SK-N-MC (cell line): ENCODE measurements at regions not wholly inside any gene's neighbourhood (a gene's known extent, or its start where the extent isn't known, plus 50 kb on each side); places are given as distances from the start of the nearest gene placed in this dataset.

Experiments used
- DNase-seq: peaks from one replicate; pipeline ENCODE4 v3.0.0-alpha.2; 2011; ENCODE audit warnings: low read depth, low spot score
- H3K27ac ChIP-seq: fragments of 200-600 bp; sonication (generic); 2 replicates; pipeline ENCODE4 v1.5.1; 2016; ENCODE audit warnings: mixed run types
- H3K36me3 ChIP-seq: fragments of 200-600 bp; sonication (generic); 2 replicates; pipeline ENCODE4 v1.6.1; 2017; ENCODE audit warnings: antibody characterized with exemption, low read length, mixed read lengths; ENCODE audit not compliant: insufficient read depth
- H3K4me3 ChIP-seq: fragments of 200-600 bp; sonication (generic); 2 replicates; pipeline ENCODE4 v1.5.1; 2016
- H3K9ac ChIP-seq: fragments of 200-600 bp; sonication (generic); 2 replicates; pipeline ENCODE4 v1.8.0; 2017; ENCODE audit warnings: mixed run types, mixed read lengths; ENCODE audit not compliant: insufficient read length
- H3K9me3 ChIP-seq: fragments of 200-600 bp; sonication (generic); 2 replicates; pipeline ENCODE4 v1.6.1; 2017; ENCODE audit warnings: low read depth, mild to moderate bottlenecking, antibody characterized with exemption, low read length, moderate library complexity, mixed read lengths
- EZH2 ChIP-seq: fragments of 200-600 bp; sonication (generic); IDR thresholded peaks from one replicate; pipeline ENCODE4 v1.6.1; 2017; ENCODE audit warnings: antibody characterized with exemption
- FOXP2 ChIP-seq: optimal IDR thresholded peaks from 2 replicates; pipeline ENCODE3; 2011; ENCODE audit warnings: mild to moderate bottlenecking, moderate library complexity; ENCODE audit not compliant: insufficient read depth; ENCODE audit errors: extremely low read length, control extremely low read depth
- POLR2AphosphoS5 ChIP-seq: IDR thresholded peaks from 2 replicates; pipeline ENCODE4 v1.6.1; 2012; ENCODE audit warnings: mild to moderate bottlenecking, low read depth, low read length, borderline replicate concordance

DNA sequence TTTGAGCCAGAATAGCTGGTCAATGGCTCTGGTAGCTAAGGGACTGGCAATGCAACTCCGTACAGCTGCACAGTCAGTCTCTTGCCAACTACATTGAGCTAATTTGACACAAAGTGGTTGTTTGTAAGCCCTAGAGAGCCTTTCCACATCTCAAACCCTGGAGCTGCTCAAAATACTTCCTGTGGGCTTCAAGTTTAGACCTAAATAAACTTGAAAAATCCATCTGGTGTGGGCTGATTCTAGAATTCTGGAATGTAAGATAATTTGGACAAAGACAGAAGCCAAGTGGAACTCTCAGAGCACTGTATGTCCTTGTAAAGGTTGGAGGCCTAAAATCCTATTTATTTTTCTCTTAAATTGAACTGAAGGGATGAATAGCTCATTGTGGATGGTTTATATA is 380.8 kb downstream of the SPRY1 start:
- TF ChIP-seq POLR2AphosphoS5, result no peak
- TF ChIP-seq FOXP2, result no peak
- TF ChIP-seq EZH2, result no peak
- H3K9me3 ChIP-seq, result no peaks in the 10 kb centered on the region
- no peaks in the 10 kb centered on the region for H3K36me3 ChIP-seq
- H3K9ac ChIP-seq, result no peak overlapping the region
- H3K4me3 ChIP-seq, result no peak overlapping the region
- DNase-seq, result no peak
- H3K27ac ChIP-seq, result no peak overlapping the region

DNA sequence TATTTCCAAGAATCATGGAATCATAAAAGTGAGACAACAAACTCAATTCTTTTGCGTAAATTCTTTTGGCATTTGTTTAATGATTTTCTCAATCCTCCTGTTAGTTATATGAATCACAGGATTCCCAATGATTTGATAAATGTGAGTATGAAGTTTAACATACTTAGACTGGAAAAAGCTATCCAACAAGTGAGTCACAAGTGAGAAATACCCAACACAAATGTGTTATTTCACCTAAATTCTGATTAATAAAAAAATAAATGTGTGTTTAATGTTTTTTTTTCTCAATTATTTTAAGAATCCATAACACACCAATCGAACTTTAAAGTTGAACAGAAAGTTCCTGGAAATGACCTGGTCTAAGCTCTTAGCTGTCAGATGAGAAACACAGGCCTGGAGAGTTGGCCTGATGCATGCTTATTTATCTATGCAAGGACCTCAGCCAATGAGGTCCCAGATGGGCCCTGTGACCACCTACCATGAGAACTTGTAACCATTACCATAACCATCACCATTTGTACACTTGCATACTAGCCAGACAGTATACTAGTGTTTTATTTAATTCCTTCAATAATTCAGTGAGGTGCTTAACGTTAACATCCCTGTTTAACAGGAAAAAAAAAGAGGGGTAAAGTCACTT is 386.7 kb downstream of the SPRY1 start:
- H3K27ac ChIP-seq, result no peak overlapping the region
- DNase-seq, result no peak
- no peaks in the 10 kb centered on the region for H3K9me3 ChIP-seq
- H3K4me3 ChIP-seq, result no peak overlapping the region
- no peaks in the 10 kb centered on the region for H3K36me3 ChIP-seq
- TF ChIP-seq POLR2AphosphoS5 (no peak), FOXP2 (no peak), EZH2 (no peak)
- no peak overlapping the region for H3K9ac ChIP-seq

DNA sequence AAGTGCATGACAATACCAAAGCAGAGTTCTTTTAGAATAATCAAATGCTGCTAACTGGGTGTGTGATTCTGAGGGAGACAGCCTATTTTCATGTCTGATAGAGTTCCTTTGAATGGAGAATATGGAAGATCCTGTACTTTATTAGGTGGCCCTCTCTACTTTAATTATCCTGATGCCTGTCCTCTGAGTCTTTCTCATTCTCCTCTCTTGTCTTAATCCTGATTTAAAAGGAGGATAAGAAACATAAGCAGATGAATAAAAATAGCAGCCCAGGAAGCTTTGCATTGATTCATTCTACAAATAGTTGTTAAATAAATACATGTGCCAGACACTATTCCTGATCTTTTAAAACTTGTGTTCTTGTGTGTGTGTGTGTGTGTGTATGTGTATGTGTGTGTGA is 387.3 kb downstream of the SPRY1 start:
- TF ChIP-seq EZH2, result no peak
- no peak for TF ChIP-seq POLR2AphosphoS5
- no peak for TF ChIP-seq FOXP2
- Histone ChIP-seq H3K9ac (no peak overlapping the region), H3K27ac (no peak overlapping the region), H3K9me3 (no peaks in the 10 kb centered on the region), H3K4me3 (no peak overlapping the region), H3K36me3 (no peaks in the 10 kb centered on the region)
- DNase-seq, result no peak

DNA sequence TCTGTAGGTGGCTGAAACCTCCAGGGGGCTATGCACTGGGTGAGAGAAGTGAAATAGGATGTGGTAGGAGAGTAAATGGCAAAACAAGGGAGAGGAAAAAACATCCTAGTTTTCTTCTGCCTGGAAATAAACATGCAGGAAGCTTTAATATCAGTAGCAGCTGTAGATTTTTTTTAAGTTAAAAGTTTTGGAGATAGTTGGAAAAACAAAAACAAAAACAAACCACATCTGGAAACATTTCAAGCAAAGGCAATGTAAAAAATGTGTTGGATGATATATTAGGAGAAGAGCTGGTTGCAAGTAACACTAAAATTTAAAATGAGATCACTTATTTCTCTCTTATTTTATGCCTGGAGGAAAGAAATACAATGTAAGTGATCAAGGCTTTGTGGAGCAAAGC is 388.0 kb downstream of the SPRY1 start:
- no peaks in the 10 kb centered on the region for H3K36me3 ChIP-seq
- no peak for DNase-seq
- no peaks in the 10 kb centered on the region for H3K9me3 ChIP-seq
- no peak overlapping the region for H3K4me3 ChIP-seq
- TF ChIP-seq POLR2AphosphoS5, result no peak
- no peak for TF ChIP-seq FOXP2
- no peak for TF ChIP-seq EZH2
- H3K9ac ChIP-seq, result no peak overlapping the region
- H3K27ac ChIP-seq, result no peak overlapping the region

DNA sequence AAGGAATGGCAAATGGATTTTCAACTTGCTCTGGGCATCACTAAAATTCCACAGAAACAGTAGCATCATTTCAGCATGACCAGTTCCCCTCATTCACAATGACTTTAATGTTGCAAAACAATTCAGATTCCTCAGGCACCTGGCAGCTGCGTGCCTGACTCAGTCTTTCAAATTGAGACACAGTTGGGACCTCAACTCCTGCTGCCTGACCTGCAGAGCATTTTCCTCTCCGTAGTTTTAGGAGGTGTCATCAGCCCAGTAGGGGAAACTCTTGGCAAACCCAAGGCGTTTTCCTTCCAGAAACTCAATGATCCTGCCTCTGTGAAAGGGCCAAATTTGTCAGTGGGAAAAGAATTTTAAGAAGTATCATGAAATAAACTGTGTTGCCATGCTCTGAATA is 388.9 kb downstream of the SPRY1 start:
- Histone ChIP-seq H3K9me3 (no peaks in the 10 kb centered on the region), H3K4me3 (no peak overlapping the region), H3K36me3 (no peaks in the 10 kb centered on the region), H3K9ac (no peak overlapping the region), H3K27ac (no peak overlapping the region)
- DNase-seq, result no peak
- TF ChIP-seq POLR2AphosphoS5, result no peak

DNA sequence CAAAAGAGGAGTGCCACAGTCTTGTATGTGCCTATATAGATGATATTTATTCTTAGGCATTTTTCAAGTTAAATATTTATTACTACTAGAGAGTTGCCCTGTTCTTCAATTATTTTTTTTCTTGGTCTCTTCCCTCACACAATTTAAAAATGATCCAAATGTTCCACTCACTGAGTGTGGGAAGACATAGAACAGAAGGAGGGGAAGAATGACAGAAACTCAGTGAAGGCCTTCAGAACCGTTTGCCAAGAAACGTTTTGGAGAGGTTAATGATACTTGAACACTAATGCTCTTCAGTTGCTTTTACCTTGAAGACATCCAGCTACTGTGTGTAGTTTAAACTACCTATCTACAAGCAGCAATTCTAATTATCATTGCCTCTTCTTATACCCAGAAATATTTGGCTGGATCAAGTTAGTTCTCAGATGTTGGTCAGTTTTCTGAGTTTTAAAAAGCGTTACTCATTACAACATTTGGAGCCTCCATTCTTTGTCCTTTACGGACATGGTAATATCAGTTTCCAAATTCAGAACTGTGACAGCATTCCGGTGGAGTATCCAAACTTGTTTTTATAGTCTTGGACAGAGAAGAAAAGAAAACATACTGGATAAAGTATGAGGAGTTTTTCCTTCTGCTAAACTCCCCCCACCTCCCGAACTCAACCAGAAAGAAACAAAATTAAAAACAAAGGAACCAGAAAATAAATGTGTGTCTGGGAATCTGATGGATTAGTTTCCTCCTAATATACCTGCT is 389.7 kb downstream of the SPRY1 start:
- H3K9ac ChIP-seq, result no peak overlapping the region
- no peak for DNase-seq
- no peak overlapping the region for H3K4me3 ChIP-seq
- H3K36me3 ChIP-seq, result no peaks in the 10 kb centered on the region
- TF ChIP-seq EZH2 (no peak), POLR2AphosphoS5 (no peak), FOXP2 (no peak)
- no peaks in the 10 kb centered on the region for H3K9me3 ChIP-seq
- no peak overlapping the region for H3K27ac ChIP-seq

DNA sequence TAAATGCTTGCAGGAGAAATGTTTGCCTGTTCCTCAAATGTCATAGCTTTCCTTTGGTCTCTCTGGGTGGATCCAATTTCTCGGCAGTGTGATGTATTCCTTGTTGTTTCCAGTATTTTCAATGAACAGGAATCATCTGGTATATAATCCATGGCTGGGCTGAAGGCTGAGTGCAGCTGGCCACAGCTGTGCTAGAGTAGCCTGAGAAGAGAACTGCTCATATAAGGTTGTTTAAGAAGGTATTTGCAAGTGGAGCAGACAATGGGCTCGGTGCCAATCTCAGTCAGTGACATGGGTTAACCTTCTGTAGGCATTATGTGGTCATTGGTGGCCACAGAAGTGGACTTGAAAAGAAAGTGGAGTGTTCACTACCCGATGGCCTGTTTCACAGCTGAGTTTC is 390.3 kb downstream of the SPRY1 start:
- no peak for DNase-seq
- H3K4me3 ChIP-seq, result no peak overlapping the region
- TF ChIP-seq EZH2 (no peak), POLR2AphosphoS5 (no peak), FOXP2 (no peak)

DNA sequence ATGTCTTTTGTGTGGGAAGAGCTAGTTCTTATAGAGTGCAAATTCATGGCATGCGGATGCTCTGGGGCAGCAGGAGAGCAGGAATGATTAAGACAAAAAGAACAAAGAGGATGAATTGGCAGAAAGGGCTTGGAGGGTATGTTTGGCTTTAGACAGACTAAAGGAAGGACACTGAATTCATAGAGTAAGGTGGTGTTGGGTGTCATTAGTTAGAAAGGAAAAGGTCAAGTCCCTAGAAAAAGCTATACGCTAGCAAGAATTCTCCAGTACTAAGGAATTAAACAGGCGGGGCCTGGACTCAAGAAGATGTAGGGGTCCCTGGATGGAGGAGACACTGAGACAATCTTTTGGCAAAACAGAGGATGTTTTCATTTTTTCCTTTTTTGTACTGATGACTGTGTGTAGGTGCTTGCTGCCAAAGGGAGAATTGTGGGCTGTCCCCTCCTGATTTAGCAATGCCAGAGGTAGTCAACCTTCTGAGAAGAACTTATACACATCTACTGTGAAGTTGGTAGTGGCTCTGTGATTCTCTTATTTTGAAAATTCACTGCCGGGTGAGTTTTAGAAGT is 391.0 kb downstream of the SPRY1 start:
- H3K27ac ChIP-seq, result no peak overlapping the region
- no peak for DNase-seq
- TF ChIP-seq POLR2AphosphoS5 (no peak), EZH2 (no peak), FOXP2 (no peak)
- H3K9me3 ChIP-seq, result no peaks in the 10 kb centered on the region
- no peak overlapping the region for H3K4me3 ChIP-seq
- no peaks in the 10 kb centered on the region for H3K36me3 ChIP-seq
- H3K9ac ChIP-seq, result no peak overlapping the region

More for the DNA sequence above, 390.3 kb downstream of the SPRY1 start:
- H3K36me3 ChIP-seq, result no peaks in the 10 kb centered on the region
- no peak overlapping the region for H3K27ac ChIP-seq
- no peaks in the 10 kb centered on the region for H3K9me3 ChIP-seq
- H3K9ac ChIP-seq, result no peak overlapping the region

DNA sequence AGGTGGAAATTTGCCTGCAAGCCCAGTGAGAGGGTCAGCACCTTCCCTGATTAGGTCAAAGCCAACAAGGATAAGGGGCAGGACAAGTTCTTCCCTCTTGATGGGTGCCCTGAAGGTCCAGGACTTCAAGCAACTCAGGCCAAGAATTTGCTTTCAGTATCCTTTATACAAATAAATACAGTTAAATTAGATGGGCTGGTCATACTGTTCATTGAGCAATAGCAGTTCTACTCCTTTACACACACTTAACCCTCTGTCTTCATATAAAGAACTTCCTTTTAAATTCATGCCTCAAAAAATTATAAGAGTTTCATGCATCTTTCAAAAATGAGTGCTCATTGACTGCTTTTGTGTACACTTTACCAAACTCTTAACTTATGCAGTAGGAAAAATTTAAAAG is 392.0 kb downstream of the SPRY1 start:
- DNase-seq, result no peak
- no peak overlapping the region for H3K4me3 ChIP-seq
- no peak overlapping the region for H3K9ac ChIP-seq
- H3K36me3 ChIP-seq, result no peaks in the 10 kb centered on the region
- no peak overlapping the region for H3K27ac ChIP-seq
- no peaks in the 10 kb centered on the region for H3K9me3 ChIP-seq
- TF ChIP-seq EZH2 (no peak), FOXP2 (no peak), POLR2AphosphoS5 (no peak)
